EL (cell line): ENCODE measurements at regions not wholly inside any gene's neighbourhood (a gene's known extent, or its start where the extent isn't known, plus 50 kb on each side); places are given as distances from the start of the nearest gene placed in this dataset.
"Not testable (repeated sequence)": the region's sequence is repeated elsewhere in the genome, so short reads cannot be mapped to it uniquely, and the experiment has no call there.

Experiments
- DNase-seq: peaks from one replicate; pipeline ENCODE4 v3.0.0-alpha.2; 2016

DNA sequence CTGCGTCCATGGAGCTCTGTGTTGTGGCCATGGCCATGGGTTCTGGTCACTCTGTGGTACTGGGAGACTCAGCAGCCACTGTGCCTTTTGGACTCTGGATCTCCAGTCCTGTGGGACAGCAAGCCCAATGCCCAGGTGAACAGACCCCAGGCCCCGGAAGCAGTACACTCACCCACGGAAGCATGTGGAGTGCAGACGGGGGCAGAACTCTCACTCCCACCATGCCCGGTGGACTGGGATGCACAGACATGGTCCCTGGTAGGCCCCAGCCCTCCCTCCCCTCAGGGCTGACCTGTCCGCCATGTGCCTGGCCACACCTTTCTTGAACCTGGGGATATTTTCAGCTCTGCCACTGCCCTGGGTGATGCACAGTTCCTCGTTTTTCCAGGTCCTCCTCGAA, 163.3 kb downstream of the URI1 start:
- DNase-seq, result no peak

DNA sequence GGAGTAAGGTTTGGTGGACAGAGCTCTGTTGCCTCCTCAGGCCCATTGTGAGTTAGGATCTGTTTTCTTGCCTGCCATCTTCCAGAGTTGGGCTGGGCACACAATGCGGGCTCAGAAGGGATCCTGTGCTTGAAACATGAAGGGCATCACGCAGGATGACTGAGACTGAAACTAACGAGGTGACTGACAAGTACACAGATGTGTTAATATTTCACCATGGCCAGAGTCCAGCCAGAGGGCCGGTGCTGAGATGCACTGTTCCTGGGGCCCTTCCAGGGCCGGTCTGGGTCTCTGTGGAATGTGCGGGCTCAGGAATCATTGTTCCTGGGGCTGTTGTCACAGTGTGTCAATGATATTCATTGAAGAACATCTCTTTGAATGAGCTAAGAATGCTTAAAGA, 163.7 kb downstream of the URI1 start:
- DNase-seq, result no peak

- DNase-seq, result no peak
These were observed 164.5 kb downstream of the URI1 start for GRCh38 chr19:30106417-30107095.

DNA sequence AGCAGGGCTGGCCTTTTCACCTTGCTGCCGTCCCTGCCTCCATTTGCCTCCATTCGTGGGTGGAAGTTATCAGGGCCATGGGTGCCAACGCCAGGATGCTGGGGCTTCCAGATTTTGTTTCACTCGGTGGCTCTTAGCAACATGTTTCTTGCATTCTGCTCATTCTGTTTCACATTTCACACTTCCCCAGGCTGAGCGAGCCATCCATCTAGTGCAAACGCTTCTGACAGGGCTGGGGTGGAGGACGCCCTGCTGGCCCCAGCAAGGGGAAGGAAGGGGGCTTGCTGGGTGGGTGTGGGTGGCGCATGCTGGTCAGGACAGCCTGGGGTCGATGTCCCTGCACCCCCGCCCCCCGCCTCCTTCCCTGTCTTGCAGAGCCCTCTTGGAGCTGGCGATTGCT, 165.2 kb downstream of the URI1 start:
- no peak for DNase-seq

GRCh38 chr19:30109565-30109964, 167.5 kb downstream of the URI1 start:
- no peak for DNase-seq

DNA sequence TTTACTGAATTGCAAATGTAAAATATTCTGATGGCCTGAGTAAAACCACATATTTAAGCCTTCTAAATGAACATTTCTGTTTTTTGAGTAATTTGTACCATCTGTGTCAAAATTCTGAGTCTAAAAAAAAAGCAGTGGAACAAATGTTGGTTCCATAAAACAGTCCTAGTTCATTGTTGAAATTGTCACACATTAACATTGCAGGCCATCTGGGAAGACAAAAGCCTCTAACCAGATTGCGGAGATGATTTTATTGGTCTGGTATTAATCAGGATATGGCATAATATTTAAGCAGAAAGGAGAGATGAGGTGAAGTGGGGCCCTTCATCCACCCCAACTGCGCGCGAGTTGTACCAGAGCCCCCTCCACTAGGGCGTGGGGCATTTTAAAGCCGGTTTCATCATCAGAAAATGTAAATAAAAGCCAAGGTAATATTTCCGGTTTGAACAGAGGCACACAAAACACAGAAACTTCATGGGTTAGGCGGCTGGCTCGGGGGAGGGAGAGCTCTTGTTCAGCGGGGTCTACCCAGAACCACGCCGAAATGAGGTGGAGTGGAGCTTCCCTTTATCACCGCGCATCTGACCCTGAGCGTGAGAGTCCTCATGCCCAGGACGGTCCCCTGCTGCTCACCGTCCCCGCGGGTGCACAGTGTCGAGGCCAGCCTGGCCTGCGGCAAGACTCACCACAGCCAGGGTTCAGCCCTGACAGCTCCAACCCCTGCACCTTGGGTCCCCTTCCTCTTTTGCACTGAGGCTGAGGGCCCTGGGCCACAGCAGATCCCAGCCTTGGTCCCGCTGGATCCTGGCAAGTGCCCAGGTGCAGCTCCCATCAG, 169.2 kb downstream of the URI1 start:
- no peak for DNase-seq

DNA sequence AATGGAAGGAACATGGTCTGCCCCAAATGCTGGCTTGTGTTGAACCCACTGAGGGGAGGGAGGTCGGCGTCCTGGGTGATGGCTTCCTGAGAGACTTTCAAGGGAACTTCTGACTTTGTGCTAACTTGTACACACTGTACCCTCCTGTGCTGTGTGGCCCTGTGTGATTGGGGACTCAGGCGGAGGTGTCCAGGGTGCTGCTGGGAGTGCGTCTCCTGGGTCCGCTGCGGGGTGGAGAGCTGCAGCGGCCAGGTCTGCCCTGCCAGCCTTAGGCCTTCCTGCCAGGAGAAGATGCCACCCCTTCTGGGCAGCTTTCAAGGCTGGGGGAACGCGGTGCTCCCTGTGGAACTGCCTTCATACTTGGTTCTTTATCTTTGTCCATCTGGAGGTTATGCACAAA, 170.1 kb downstream of the URI1 start:
- DNase-seq, result no peak

- DNase-seq, result no peak
These were observed 170.6 kb downstream of the URI1 start for GRCh38 chr19:30112666-30113065.

GRCh38 chr19:30113186-30113585, 171.1 kb downstream of the URI1 start:
- DNase-seq, result no peak

GRCh38 chr19:30114095-30114494, 172.1 kb downstream of the URI1 start:
- not testable (repeated sequence) for DNase-seq

GRCh38 chr19:30115947-30116346, 173.9 kb downstream of the URI1 start:
- DNase-seq, result no peak

- DNase-seq, result no peak
These were observed 174.5 kb downstream of the URI1 start for GRCh38 chr19:30116530-30116929.

DNA sequence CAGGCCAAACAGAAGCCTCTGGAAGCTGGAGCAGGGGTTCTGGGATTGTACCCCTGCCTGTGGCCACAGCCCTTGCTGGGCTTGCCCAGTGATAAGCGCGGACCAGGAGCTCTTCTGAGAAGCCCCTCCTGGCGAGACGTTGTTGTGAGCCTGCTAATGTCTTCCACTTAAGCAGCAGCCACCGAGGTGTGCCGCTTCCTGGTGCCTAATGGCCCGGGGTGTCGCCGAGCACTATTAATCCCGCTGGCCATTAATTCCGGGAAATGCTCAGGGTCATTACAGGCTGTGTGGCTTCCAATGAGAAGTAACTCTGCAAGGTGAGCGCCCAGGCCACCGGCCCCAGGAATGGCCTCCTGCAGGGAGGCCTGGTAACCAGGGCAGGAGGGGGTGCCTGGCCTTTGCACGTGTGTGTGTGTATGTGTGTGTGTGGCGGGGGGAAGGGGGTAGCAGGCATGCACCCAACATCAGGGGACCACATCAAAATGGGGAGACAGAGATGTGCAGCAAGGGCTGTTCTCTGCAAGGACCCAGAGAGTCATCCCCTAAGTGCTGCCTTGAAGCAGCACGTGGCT, 175.0 kb downstream of the URI1 start:
- DNase-seq, result no peak

DNA sequence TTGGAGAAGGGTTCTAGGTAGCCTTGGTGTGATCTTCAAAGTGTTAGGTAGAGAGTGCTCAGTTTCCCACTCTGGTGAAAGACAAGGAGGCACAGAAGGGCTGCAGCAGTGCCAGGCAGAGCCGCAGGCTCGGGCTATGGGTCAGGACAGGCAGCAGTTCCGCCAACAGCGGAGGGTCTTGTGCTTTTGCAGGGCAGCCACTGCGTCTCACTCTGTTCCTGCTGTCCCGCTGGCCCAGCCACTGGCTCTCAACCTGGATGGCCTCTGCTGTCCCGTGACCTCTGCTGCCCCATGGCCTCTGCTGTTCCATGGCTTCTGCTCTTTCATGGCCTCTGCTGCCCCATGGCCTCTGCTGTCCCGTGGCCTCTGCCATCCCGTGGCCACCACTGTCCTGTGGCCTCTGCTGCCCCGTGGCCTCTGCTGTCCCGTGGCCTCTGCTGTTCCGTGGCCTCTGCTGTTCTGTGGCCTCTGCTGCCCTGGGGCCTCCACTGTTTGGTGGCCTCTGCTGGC, 175.7 kb downstream of the URI1 start:
- DNase-seq, result no peak

DNA sequence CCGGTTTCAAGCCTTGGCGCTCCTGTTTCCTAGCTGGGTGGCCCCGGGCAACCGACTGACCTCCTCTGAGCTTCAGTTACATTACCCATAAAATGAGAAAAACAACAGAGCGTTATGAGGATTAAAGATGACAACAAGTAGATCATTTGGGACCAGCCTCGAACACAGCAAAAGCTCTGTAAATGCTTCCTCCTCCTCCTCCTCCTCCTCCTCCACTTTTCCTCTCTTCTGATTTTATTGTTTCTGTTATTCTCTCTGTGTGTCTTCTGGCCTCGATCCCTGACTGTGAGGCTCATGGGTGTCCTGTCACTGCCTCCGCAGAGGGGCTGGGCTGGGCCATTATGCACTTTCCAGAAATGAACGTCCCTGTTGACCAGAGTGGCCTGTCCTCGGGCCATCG, 176.2 kb downstream of the URI1 start:
- DNase-seq, result no peak

DNA sequence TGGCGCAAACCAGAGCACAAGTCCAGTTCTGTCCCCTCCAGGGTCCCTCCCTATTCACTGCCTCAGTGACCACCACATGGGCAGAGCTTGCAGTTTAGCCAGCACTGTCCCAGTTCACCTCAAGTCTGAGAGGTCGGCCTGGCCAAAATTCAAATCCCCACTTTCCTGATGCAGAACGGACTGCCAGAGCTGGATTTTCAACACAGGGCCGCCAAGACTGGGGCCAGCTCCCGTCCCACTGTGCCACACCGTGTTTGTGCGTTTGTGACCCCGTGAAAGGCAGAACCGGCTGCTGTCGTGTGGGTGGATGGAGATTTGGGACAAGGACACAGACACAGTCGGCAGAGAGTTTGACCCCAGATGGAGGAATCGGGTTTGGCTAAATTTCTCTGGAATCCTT, 176.7 kb downstream of the URI1 start:
- no peak for DNase-seq

GRCh38 chr19:30119180-30119908, 177.3 kb downstream of the URI1 start:
- no peak for DNase-seq

DNA sequence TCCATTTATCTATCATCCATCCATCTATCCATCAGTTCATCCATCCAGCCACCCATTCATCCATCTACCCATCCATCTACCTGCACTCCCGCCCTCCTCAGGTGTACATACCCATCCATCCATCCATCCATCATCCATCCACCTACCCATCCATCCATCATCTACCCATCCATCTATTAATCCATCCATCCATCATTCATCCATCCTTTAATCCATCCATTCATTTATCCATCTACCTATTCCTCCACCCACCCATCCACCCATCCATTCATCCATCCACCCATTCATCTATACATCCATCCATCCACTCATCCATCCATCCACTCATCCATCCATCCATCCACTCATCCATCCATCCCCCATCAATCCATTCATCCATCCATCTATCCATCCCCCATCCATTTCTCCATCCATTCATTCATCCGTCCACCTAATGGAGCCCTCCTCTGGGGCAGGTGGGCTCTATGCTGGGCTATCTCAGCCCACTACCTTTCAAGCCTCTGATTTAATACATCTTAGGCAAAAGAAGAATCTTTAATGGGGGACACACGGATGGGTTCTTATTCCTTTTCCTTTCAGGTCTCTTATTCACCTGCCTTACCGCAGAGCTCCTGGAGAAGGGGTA, 178.9 kb downstream of the URI1 start:
- DNase-seq, result no peak

DNA sequence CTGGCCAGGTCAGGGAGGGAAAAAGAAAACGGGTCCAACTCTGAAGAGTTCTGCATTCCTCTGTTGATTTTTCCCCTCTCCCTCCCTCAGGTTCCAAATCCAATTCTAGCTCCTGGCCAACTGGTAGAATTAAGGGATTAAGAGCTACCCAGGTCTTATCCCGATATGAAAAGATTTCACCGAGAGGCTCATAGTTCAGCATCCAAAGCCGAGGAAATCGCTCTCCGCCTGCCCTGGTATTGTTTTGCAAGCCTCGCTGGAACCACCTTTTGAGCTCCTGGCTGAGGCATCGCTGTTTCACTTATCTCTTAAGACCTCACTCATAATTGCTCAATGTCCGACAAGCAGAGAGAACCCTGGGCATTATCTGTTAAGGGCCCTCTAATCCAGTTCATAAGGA, 180.4 kb downstream of the URI1 start:
- no peak for DNase-seq

DNA sequence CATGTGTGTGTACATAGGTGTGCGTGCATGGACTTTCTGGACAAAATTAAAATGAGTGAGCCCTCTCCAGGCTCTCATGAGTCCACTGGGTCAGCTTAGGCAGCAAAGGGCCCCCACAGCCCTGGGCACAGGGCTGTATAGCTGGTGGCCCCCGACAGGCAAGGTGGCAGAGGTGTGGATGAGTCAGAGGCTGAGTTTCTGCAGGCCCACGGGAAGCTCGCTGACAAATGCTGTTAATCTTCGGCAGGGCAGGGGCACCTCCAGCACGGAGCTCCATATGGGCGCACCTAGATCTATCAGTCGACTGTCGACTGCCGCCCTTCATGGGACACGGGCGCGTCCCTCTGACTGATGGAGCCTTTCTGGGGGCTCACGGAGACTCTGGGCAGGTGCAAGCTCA, 181.1 kb downstream of the URI1 start:
- no peak for DNase-seq

DNA sequence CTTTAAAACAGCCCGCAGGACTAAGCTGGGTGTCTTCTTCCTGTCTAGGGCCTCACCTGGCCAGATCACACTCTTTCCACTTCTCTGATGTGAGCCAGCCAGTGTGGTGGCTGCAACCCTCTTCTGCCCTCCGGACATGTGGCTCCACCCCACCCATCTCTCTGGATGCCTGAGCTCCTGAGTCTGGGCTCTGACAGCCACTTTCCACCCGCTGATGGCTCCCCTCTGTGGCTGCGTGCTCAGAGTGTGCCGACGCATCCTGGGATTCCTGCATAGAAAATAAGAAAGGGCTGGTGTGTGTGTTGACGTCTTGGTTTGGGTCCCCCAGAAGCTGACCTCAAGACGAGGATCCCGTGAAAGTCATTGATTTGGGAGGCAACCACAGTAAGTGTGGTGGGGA, 181.6 kb downstream of the URI1 start:
- DNase-seq, result no peak

GRCh38 chr19:30128211-30128610, 186.2 kb downstream of the URI1 start:
- no peak for DNase-seq
